Stimulated activated naive B cell treated with anti-CD40 and anti-IgM and Interleukin-4, amounts not matched to agents 10 μg/mL and 1 μg/mL and 100 μg/mL, for 72 hours (primary cell): ENCODE measurements at regions not wholly inside any gene's neighbourhood (a gene's known extent, or its start where the extent isn't known, plus 50 kb on each side); places are given as distances from the start of the nearest gene placed in this dataset.
"Not testable (repeated sequence)": the region's sequence is repeated elsewhere in the genome, so short reads cannot be mapped to it uniquely, and the experiment has no call there.

Experiments
- ATAC-seq, 2 donors: fragments of 150-1000 bp; cut with Tn5 transposase; replicated peaks; 2 replicates each; pipeline ENCODE4 v1.10.0; 2021; ENCODE audit warnings: moderate library complexity in 1 of 2
- DNase-seq: peaks from one replicate; pipeline ENCODE4 v3.0.0; 2021
- H3K27ac Mint-ChIP-seq: one replicate; pipeline ENCODE4 v1.8.0; 2022; ENCODE audit warnings: mild to moderate bottlenecking, mixed read lengths
- H3K27me3 Mint-ChIP-seq, 2 donors: one replicate each; pipeline ENCODE4 v1.8.0; 2022; ENCODE audit warnings: mixed read lengths in 2 of 2
- H3K36me3 Mint-ChIP-seq, 2 donors: one replicate each; pipeline ENCODE4 v1.8.0; 2022; ENCODE audit warnings: mixed read lengths in 2 of 2, mild to moderate bottlenecking in 1 of 2
- H3K4me1 Mint-ChIP-seq, 2 donors: one replicate each; pipeline ENCODE4 v1.8.0; 2022; ENCODE audit warnings: mixed read lengths in 2 of 2, mild to moderate bottlenecking in 1 of 2
- H3K4me3 Mint-ChIP-seq, 2 donors: one replicate each; pipeline ENCODE4 v1.8.0; 2022; ENCODE audit warnings: mild to moderate bottlenecking in 2 of 2, mixed read lengths in 2 of 2, moderate library complexity in 1 of 2
- H3K9me3 Mint-ChIP-seq, 2 donors: one replicate each; pipeline ENCODE4 v1.8.0; 2022; ENCODE audit warnings: mixed read lengths in 2 of 2, mild to moderate bottlenecking in 1 of 2

- peaks cover 0 to 2% of the 10 kb centered on the region in 2 donors for H3K4me1 Mint-ChIP-seq
- H3K27ac Mint-ChIP-seq = no peak overlapping the region
- H3K4me3 Mint-ChIP-seq = no peak overlapping the region
- H3K27me3 Mint-ChIP-seq = no peaks in the 10 kb centered on the region
- DNase-seq (no peak), ATAC-seq (no peak)
- no peaks in the 10 kb centered on the region for H3K36me3 Mint-ChIP-seq
- H3K9me3 Mint-ChIP-seq = peaks cover 1 to 4% of the 10 kb centered on the region in 2 donors
Observed at GRCh38 chr4:162841753-162842152, 324.9 kb downstream of the NAF1 start.

DNA sequence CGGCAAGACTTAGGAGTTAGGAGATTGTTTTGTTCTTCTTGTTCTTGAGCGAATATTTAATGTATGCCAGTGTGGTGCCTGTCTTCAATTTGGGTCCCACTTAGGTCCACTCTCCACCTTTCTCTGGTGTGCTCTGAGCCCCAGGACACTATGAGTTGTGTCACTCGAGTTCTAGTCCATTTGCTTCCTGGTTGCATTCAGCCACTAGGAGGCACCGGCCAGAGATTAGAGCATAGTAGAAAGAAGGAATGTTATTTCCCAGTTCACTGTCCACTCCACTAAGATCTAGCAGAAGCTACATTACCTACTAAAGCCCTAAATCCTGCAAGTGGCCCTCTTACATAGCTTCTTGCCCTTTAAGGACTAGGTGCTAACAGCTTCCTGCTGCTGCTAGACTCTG lies 326.9 kb downstream of the NAF1 start:
- no peak overlapping the region for H3K27ac Mint-ChIP-seq
- peaks cover 0 to 2% of the 10 kb centered on the region in 2 donors for H3K4me1 Mint-ChIP-seq
- H3K9me3 Mint-ChIP-seq = peaks cover 4 to 6% of the 10 kb centered on the region in 2 donors
- DNase-seq (no peak), ATAC-seq (no peak)
- H3K4me3 Mint-ChIP-seq = no peak overlapping the region
- H3K36me3 Mint-ChIP-seq = no peaks in the 10 kb centered on the region
- no peaks in the 10 kb centered on the region for H3K27me3 Mint-ChIP-seq

- peaks cover 4 to 6% of the 10 kb centered on the region in 2 donors for H3K9me3 Mint-ChIP-seq
- no peaks in the 10 kb centered on the region for H3K36me3 Mint-ChIP-seq
- no peaks in the 10 kb centered on the region for H3K27me3 Mint-ChIP-seq
- peaks cover 0 to 2% of the 10 kb centered on the region in 2 donors for H3K4me1 Mint-ChIP-seq
- DNase-seq (no peak), ATAC-seq (no peak)
- H3K4me3 Mint-ChIP-seq = no peak overlapping the region
- no peak overlapping the region for H3K27ac Mint-ChIP-seq
Observed at GRCh38 chr4:162838671-162839070, 328.0 kb downstream of the NAF1 start.

DNA sequence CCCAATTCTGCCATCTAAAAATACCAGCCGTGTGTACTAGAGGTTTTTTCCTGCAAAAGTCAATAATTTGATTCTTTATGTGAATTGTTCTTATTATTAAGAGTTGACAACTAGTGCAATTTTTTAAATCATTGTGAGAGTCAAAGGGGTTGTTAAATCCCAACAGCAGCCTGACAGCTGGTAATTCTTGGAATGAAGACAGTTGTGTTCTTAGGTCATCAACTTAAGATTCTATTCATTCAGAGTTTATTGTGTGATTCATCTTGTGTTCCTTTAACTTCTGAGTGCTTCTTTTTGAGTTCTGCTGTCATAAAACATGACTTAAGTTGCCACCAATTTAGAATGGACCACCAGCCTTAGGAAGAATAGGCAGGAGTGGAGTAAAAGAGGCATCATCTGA lies 329.0 kb downstream of the NAF1 start:
- H3K4me3 Mint-ChIP-seq = no peak overlapping the region
- DNase-seq (no peak), ATAC-seq (no peak)
- H3K4me1 Mint-ChIP-seq = peaks cover 0 to 2% of the 10 kb centered on the region in 2 donors
- peaks cover 4 to 6% of the 10 kb centered on the region in 2 donors for H3K9me3 Mint-ChIP-seq
- no peaks in the 10 kb centered on the region for H3K27me3 Mint-ChIP-seq
- no peak overlapping the region for H3K27ac Mint-ChIP-seq
- no peaks in the 10 kb centered on the region for H3K36me3 Mint-ChIP-seq

DNA sequence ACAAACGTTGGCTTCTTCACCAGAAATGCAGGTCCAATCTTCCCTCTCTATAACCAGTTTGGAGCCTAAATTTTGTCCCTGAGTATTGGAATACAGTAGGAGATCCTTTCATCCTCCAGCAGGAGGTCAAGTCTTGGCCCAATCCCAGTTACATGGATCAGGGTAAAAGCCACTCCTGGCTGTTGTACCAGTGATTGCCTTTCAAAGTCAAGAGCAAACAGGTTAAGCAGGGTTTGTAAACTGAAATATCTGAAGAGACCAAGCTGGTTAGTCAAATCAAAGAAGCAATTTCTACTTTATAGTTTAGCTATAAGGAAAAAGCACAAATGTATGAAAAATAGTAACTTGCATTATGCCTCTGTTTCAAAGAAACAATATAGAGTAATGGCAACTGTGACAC lies 329.4 kb downstream of the NAF1 start:
- DNase-seq = no peak
- no peaks in the 10 kb centered on the region for H3K36me3 Mint-ChIP-seq
- no peaks in the 10 kb centered on the region for H3K27me3 Mint-ChIP-seq
- H3K9me3 Mint-ChIP-seq = peaks cover 4 to 6% of the 10 kb centered on the region in 2 donors
- ATAC-seq = no peak
- H3K27ac Mint-ChIP-seq = no peak overlapping the region
- H3K4me1 Mint-ChIP-seq = peaks cover 0 to 2% of the 10 kb centered on the region in 2 donors
- no peak overlapping the region for H3K4me3 Mint-ChIP-seq

- H3K4me1 Mint-ChIP-seq = no peaks in the 10 kb centered on the region
- H3K27me3 Mint-ChIP-seq = no peaks in the 10 kb centered on the region
Observed at GRCh38 chr4:162836773-162837172, 329.9 kb downstream of the NAF1 start.

GRCh38 chr4:162836258-162836657 lies 330.4 kb downstream of the NAF1 start:
- H3K27me3 Mint-ChIP-seq, H3K9me3 Mint-ChIP-seq, H3K27ac Mint-ChIP-seq, H3K4me3 Mint-ChIP-seq, DNase-seq, ATAC-seq, H3K4me1 Mint-ChIP-seq, H3K36me3 Mint-ChIP-seq: not testable (repeated sequence)

More at GRCh38 chr4:162836773-162837172, 329.9 kb downstream of the NAF1 start:
- DNase-seq (no peak), ATAC-seq (no peak)
- H3K4me3 Mint-ChIP-seq = no peak overlapping the region
- H3K27ac Mint-ChIP-seq = no peak overlapping the region
- no peaks in the 10 kb centered on the region for H3K36me3 Mint-ChIP-seq
- peaks cover 4 to 6% of the 10 kb centered on the region in 2 donors for H3K9me3 Mint-ChIP-seq

- ATAC-seq (no peak), DNase-seq (no peak)
- Mint-ChIP-seq H3K9me3 (peaks cover 0 to 2% of the 10 kb centered on the region in 2 donors), H3K27me3 (no peaks in the 10 kb centered on the region), H3K4me1 (no peaks in the 10 kb centered on the region), H3K27ac (no peak overlapping the region), H3K36me3 (no peaks in the 10 kb centered on the region), H3K4me3 (no peak overlapping the region)
Observed at GRCh38 chr4:162830899-162831298, 335.8 kb downstream of the NAF1 start.

DNA sequence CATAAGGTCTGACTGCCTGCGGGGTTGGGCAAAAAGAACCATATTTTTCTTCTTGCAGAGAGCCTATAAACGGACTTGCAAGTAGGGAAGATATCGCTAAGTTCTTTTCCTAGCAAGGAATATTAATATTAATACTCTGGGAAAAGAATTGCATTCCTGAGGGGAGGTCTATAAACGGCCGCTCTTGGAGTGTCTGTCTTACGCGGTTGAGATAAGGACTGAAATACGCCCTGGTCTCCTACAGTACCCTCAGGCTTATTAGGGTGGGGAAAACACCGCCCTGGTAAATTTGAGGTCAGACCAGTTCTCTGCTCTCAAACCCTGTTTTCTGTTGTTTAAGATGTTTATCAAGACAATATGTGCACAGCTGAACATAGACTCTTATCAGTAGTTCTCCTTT lies 349.3 kb downstream of the NAF1 start:
- not testable (repeated sequence) for H3K27ac Mint-ChIP-seq, H3K27me3 Mint-ChIP-seq, DNase-seq, H3K36me3 Mint-ChIP-seq, ATAC-seq, H3K4me3 Mint-ChIP-seq, H3K4me1 Mint-ChIP-seq
- peaks cover 11 to 13% of the 10 kb centered on the region in 2 donors for H3K9me3 Mint-ChIP-seq

DNA sequence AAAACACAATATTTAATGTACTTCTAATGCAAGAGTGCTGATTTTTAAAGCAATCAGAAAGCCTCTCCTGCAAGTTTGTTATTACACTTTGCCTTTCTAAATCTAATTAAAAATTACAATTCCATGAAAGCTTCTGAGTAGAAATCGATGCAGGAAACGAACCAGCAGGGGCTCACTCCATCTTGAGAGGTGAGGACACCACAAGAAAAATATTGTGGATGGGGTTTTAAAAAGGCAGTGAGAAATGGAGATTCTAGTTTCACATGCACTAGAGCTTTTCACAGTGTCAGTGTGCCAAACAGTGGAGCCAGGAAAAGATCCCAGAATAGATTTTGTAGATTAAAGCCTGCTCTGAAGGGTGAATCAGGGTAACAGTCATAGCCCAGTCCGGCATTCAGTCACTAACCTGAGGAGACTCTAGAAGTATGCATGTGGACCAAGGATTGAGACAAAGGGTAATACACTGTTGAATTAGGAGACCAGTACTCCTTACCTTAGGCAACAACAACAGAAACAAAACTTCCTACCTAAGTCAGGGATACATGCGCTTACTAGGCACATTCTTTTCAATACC lies 362.3 kb downstream of the NAF1 start:
- DNase-seq = no peak
- Mint-ChIP-seq H3K27ac (no peak overlapping the region), H3K4me1 (no peaks in the 10 kb centered on the region), H3K9me3 (peaks cover 0 to 2% of the 10 kb centered on the region in 2 donors), H3K36me3 (no peaks in the 10 kb centered on the region), H3K4me3 (no peak overlapping the region), H3K27me3 (no peaks in the 10 kb centered on the region)
- ATAC-seq = no peak

DNA sequence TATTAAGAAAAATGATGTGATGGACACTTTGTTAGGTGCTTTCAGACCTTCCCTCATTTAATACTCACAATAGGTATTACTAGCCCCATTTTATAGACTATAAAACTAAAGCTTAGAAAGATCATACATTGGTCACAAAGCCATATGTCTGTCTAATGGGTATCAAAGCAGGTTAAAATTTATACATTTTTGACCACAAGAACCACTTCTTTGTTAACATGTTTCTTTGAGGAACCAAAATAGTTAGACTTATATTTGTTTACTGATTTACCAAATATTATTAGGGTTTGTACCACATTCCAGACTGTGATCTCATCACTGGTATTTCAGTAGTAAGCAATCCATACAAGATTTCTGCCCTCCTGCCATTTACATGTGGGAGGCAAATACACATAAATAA lies 363.3 kb downstream of the NAF1 start:
- Mint-ChIP-seq H3K9me3 (peaks cover 0 to 2% of the 10 kb centered on the region in 2 donors), H3K4me1 (no peaks in the 10 kb centered on the region), H3K36me3 (no peaks in the 10 kb centered on the region), H3K27me3 (no peaks in the 10 kb centered on the region), H3K27ac (no peak overlapping the region), H3K4me3 (no peak overlapping the region)
- ATAC-seq (no peak), DNase-seq (no peak)

GRCh38 chr4:162797108-162797507 lies 369.6 kb downstream of the NAF1 start:
- no peaks in the 10 kb centered on the region for H3K27me3 Mint-ChIP-seq
- peaks cover 0 to 2% of the 10 kb centered on the region in 2 donors for H3K9me3 Mint-ChIP-seq
- no peak overlapping the region for H3K27ac Mint-ChIP-seq
- H3K36me3 Mint-ChIP-seq = no peaks in the 10 kb centered on the region
- DNase-seq (no peak), ATAC-seq (no peak)
- H3K4me1 Mint-ChIP-seq = no peaks in the 10 kb centered on the region
- no peak overlapping the region for H3K4me3 Mint-ChIP-seq

GRCh38 chr4:162793571-162793970 lies 373.1 kb downstream of the NAF1 start:
- Mint-ChIP-seq H3K4me3 (no peak overlapping the region), H3K36me3 (no peaks in the 10 kb centered on the region), H3K4me1 (no peaks in the 10 kb centered on the region), H3K9me3 (no peaks in the 10 kb centered on the region), H3K27ac (no peak overlapping the region), H3K27me3 (no peaks in the 10 kb centered on the region)
- DNase-seq (no peak), ATAC-seq (no peak)

DNA sequence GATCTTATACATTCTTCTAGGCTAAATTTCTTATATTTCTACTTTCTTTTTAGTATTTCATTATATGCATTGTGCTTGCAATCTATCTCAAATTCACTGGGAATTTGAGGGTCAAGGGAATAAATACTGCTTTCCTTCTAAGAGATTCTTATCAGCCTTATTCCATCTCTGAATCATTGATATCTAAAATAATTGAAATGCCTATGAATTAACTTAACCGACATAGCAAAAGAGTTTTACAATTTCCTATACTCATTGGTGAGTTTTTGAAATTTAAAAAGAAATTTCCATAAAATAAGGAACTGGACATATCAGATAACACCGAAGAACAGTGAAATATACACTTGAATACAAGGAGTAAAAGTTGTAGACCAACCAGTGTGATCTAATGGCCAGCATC lies 373.7 kb downstream of the NAF1 start:
- Mint-ChIP-seq H3K4me3 (no peak overlapping the region), H3K27me3 (no peaks in the 10 kb centered on the region), H3K27ac (no peak overlapping the region)

DNA sequence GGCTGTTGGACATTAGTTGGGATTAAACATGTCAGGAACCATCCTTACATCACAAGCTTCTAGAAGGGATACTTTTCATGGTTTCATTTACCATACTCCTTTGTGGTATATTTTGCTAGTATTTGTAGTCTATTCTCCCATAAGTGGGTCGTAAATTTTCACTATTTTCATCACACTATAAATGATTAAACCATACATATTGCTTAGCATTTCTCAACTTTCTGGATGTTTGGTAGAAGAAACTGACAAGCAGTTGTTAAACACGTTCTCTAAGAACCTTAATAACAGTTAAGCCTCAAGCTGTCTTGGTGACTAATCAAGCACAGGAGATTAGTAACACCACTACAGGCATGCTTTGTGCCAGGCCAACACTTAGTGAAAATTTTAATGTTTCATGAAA lies 375.5 kb downstream of the NAF1 start:
- Mint-ChIP-seq H3K27me3 (no peaks in the 10 kb centered on the region), H3K4me1 (no peaks in the 10 kb centered on the region), H3K27ac (no peak overlapping the region), H3K4me3 (no peak overlapping the region), H3K9me3 (no peaks in the 10 kb centered on the region), H3K36me3 (no peaks in the 10 kb centered on the region)
- DNase-seq (no peak), ATAC-seq (no peak)

More for the DNA sequence above, 373.7 kb downstream of the NAF1 start:
- no peak for DNase-seq
- Mint-ChIP-seq H3K4me1 (no peaks in the 10 kb centered on the region), H3K9me3 (no peaks in the 10 kb centered on the region), H3K36me3 (no peaks in the 10 kb centered on the region)
- no peak for ATAC-seq

DNA sequence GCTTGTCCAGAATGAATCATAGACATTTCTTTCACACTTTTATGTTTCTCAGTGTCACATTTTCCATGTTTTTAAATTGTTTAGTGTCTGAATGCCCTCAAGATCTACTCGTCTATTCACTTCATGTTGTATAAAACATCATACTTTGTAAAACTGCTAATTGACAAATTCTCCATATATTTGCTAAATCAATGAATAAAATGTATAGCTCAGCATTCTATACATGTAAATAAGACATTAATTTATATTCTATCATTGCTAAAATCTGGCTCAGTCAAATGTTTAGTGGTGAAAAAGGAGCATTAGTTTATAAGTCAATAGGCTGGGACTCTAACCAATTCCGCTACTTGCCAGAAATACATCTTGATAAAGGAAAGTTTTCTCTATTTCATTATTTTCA lies 379.6 kb downstream of the NAF1 start:
- no peak overlapping the region for H3K27ac Mint-ChIP-seq
- H3K4me1 Mint-ChIP-seq = no peaks in the 10 kb centered on the region
- H3K9me3 Mint-ChIP-seq = peaks cover 0 to 1% of the 10 kb centered on the region in 2 donors
- no peak for DNase-seq
- no peaks in the 10 kb centered on the region for H3K27me3 Mint-ChIP-seq
- ATAC-seq = no peak
- no peaks in the 10 kb centered on the region for H3K36me3 Mint-ChIP-seq
- H3K4me3 Mint-ChIP-seq = no peak overlapping the region
